SK-N-SH (cell line): ENCODE measurements at regions not wholly inside any gene's neighbourhood (a gene's known extent, or its start where the extent isn't known, plus 50 kb on each side); places are given as distances from the start of the nearest gene placed in this dataset.
A peak's percentile ranks its signal among the peaks of the same experiment; 100 is the strongest.

ENCODE experiments used
- CTCF ChIA-PET: fragments of 300-600, 350-600 bp; formaldehyde crosslinking; extraction: SDS; loops from one replicate; lab custom pipeline; 2021; lab: Yijun Ruan, JAX
- POLR2A ChIA-PET: fragments of 350-600 bp; sonication (Branson Sonifier 250); formaldehyde crosslinking; extraction: SDS; loops from one replicate; lab custom pipeline; 2020; ENCODE audit warnings: antibody characterized with exemption, inconsistent platforms; lab: Yijun Ruan, JAX
- DNase-seq: peaks from one replicate; pipeline ENCODE4 v3.0.0; 2012
- H2AFZ ChIP-seq: fragments of 200-600 bp; sonication (generic); 2 replicates; pipeline ENCODE4 v1.8.1; 2016; ENCODE audit warnings: antibody characterized with exemption, mild to moderate bottlenecking, low read depth
- H3F3A ChIP-seq: fragments of 200-600 bp; sonication (generic); replicated peaks from 2 replicates; pipeline ENCODE3; 2016; ENCODE audit warnings: antibody characterized with exemption, mild to moderate bottlenecking; ENCODE audit not compliant: insufficient read depth
- H3K27ac ChIP-seq, 2 experiments: fragments of 200-500 bp in 1 of 2; fragments of 200-600 bp in 1 of 2; sonication (Bioruptor generic) in 1 of 2; sonication (generic), shearing (Covaris generic) in 1 of 2; 2 replicates each; pipeline versions ENCODE4 v1.5.1 to v1.6.1; 2014 to 2016; ENCODE audit warnings: low read depth in 2 of 2, inconsistent platforms in 1 of 2, low read length in 1 of 2, mild to moderate bottlenecking in 1 of 2, mixed read lengths in 1 of 2
- H3K27me3 ChIP-seq: fragments of 200-600 bp; sonication (generic), shearing (Covaris generic); 2 replicates; pipeline ENCODE4 v1.6.1; 2016; ENCODE audit warnings: mixed run types; ENCODE audit not compliant: insufficient read depth
- H3K36me3 ChIP-seq, 2 experiments: fragments of 200-500 bp in 1 of 2; fragments of 200-600 bp in 1 of 2; sonication (Bioruptor generic) in 1 of 2; sonication (generic) in 1 of 2; replicated peaks in 1 of 2; 2 replicates each; pipeline versions ENCODE3 to v1.5.1; 2014 to 2016; ENCODE audit warnings: low read length in 1 of 2, mild to moderate bottlenecking in 1 of 2; ENCODE audit not compliant: insufficient read depth in 2 of 2, control insufficient read depth in 1 of 2
- H3K4me1 ChIP-seq, 2 experiments: fragments of 200-500 bp in 1 of 2; fragments of 200-600 bp in 1 of 2; sonication (Bioruptor generic) in 1 of 2; sonication (generic), shearing (Covaris generic) in 1 of 2; 2 replicates each; pipeline versions ENCODE4 v1.5.1 to v1.6.1; 2014 to 2016; ENCODE audit warnings: low read depth in 1 of 2, low read length in 1 of 2, mixed run types in 1 of 2; ENCODE audit not compliant: insufficient read depth in 2 of 2, control insufficient read depth in 1 of 2
- H3K4me2 ChIP-seq: fragments of 200-600 bp; sonication (generic), shearing (Covaris generic); 2 replicates; pipeline ENCODE4 v1.6.1; 2017; ENCODE audit warnings: mixed run types
- H3K4me3 ChIP-seq, 2 experiments: fragments of 200-500 bp in 1 of 2; fragments of 200-600 bp in 1 of 2; sonication (Bioruptor generic) in 1 of 2; sonication (generic), shearing (Covaris generic) in 1 of 2; 2 replicates each; pipeline versions ENCODE4 v1.5.1 to v1.8.1; 2014 to 2016; ENCODE audit warnings: low read depth in 2 of 2, inconsistent platforms in 1 of 2, low read length in 1 of 2, mild to moderate bottlenecking in 1 of 2, mixed read lengths in 1 of 2, moderate library complexity in 1 of 2
- H3K79me2 ChIP-seq: fragments of 200-600 bp; sonication (generic); 2 replicates; pipeline ENCODE4 v1.8.1; 2017; ENCODE audit warnings: mild to moderate bottlenecking; ENCODE audit not compliant: insufficient read depth
- H3K9ac ChIP-seq: fragments of 200-600 bp; sonication (generic); 2 replicates; pipeline ENCODE4 v1.6.1; 2017; ENCODE audit warnings: mixed run types
- H3K9me2 ChIP-seq: fragments of 200-600 bp; sonication (generic); 2 replicates; pipeline ENCODE4 v1.6.1; 2017; ENCODE audit warnings: mixed run types
- H3K9me3 ChIP-seq: fragments of 200-600 bp; sonication (generic); 2 replicates; pipeline ENCODE4 v1.6.1; 2017; ENCODE audit warnings: mixed run types, mild to moderate bottlenecking, moderate library complexity
- H4K20me1 ChIP-seq: fragments of 200-600 bp; sonication (generic); 2 replicates; pipeline ENCODE4 v1.6.1; 2017; ENCODE audit warnings: mild to moderate bottlenecking, mixed run types; ENCODE audit not compliant: insufficient read depth
- ELF1 ChIP-seq: IDR thresholded peaks from 2 replicates; pipeline ENCODE4 v1.4.0; 2012
- EZH2phosphoT487 ChIP-seq: fragments of 200-600 bp; sonication (generic); IDR thresholded peaks from 2 replicates; pipeline ENCODE4 v1.6.1; 2017; ENCODE audit warnings: low read depth, mixed run types, mild to moderate bottlenecking, antibody characterized with exemption, moderate library complexity, borderline replicate concordance
- FOSL2 ChIP-seq: IDR thresholded peaks from 2 replicates; pipeline ENCODE4 v1.4.0; 2012; ENCODE audit warnings: low read depth, mild to moderate bottlenecking, moderate library complexity, borderline replicate concordance
- FOXJ3 ChIP-seq: sonication (generic); formaldehyde crosslinking; IDR thresholded peaks from 2 replicates; pipeline ENCODE4 v1.5.1; 2020; ENCODE audit warnings: mild to moderate bottlenecking, missing genetic modification reagents
- JUND ChIP-seq: IDR thresholded peaks from 2 replicates; pipeline ENCODE4 v1.4.0; 2012
- MAX ChIP-seq: IDR thresholded peaks from 2 replicates; pipeline ENCODE4 v1.4.0; 2012; ENCODE audit warnings: low read depth
- MEF2A ChIP-seq: IDR thresholded peaks from 2 replicates; pipeline ENCODE4 v1.4.0; 2012; ENCODE audit warnings: low read depth, borderline replicate concordance
- NFIC ChIP-seq: IDR thresholded peaks from 2 replicates; pipeline ENCODE4 v1.4.0; 2012; ENCODE audit warnings: borderline replicate concordance
- NRF1 ChIP-seq: IDR thresholded peaks from 2 replicates; pipeline ENCODE4 v1.6.1; 2012; ENCODE audit warnings: low read depth, mild to moderate bottlenecking, low read length
- PBX3 ChIP-seq: IDR thresholded peaks from 2 replicates; pipeline ENCODE4; 2012
- POLR2AphosphoS5 ChIP-seq: IDR thresholded peaks from 2 replicates; pipeline ENCODE4 v1.6.1; 2012; ENCODE audit warnings: low read depth, low read length
- RAD21 ChIP-seq: IDR thresholded peaks from 2 replicates; pipeline ENCODE4 v1.6.1; 2012; ENCODE audit warnings: mild to moderate bottlenecking, low read length
- RCOR1 ChIP-seq: fragments of 150-350 bp; IDR thresholded peaks from 2 replicates; pipeline ENCODE4 v1.6.1; 2017; ENCODE audit warnings: antibody characterized with exemption, low read length
- REST ChIP-seq: IDR thresholded peaks from 2 replicates; pipeline ENCODE4 v1.6.1; 2012; ENCODE audit warnings: mild to moderate bottlenecking, low read depth, low read length, moderate library complexity
- RXRA ChIP-seq: IDR thresholded peaks from 2 replicates; pipeline ENCODE4 v1.4.0; 2012; ENCODE audit warnings: low read depth, mild to moderate bottlenecking, borderline replicate concordance
- SIN3A ChIP-seq: IDR thresholded peaks from 2 replicates; pipeline ENCODE4 v1.6.1; 2012; ENCODE audit warnings: low read depth, mild to moderate bottlenecking, low read length, moderate library complexity, borderline replicate concordance
- SMC3 ChIP-seq: IDR thresholded peaks from 2 replicates; pipeline ENCODE4 v1.6.1; 2012; ENCODE audit warnings: low read depth, low read length, improper control_type of control experiment
- TCF12 ChIP-seq: IDR thresholded peaks from 2 replicates; pipeline ENCODE4 v1.4.0; 2012
- USF2 ChIP-seq: fragments of 150-350 bp; IDR thresholded peaks from 2 replicates; pipeline ENCODE4 v1.6.1; 2017; ENCODE audit warnings: antibody characterized with exemption, low read length, low read depth, borderline replicate concordance
- YY1 ChIP-seq: IDR thresholded peaks from 2 replicates; pipeline ENCODE4 v1.4.0; 2012; ENCODE audit warnings: low read depth, mild to moderate bottlenecking
- WGBS: methylation state at CpG from one replicate; pipeline ENCODE4 v1.1.6; 2017; ENCODE audit warnings: low lambda C conversion rate; 5-methylcytosine and 5-hydroxymethylcytosine counted together

- TF ChIP-seq JUND: 0 out of 2 replicates have a peak, but pooled peaks have one; percentile 27
- no peak for TF ChIP-seq NRF1
- peak; percentile 23; the same call in 1 of the 2 replicates for TF ChIP-seq YY1
- TF ChIP-seq RAD21: no peak
- TF ChIP-seq USF2: no peak
- no peak for TF ChIP-seq SMC3
- no peak for TF ChIP-seq REST
- no peak for TF ChIP-seq EZH2phosphoT487
- no peak for TF ChIP-seq ELF1
- no peak; the same call in 1 of the 2 replicates for TF ChIP-seq POLR2AphosphoS5
- no peak for TF ChIP-seq FOSL2
- TF ChIP-seq RCOR1: no peak
- TF ChIP-seq MEF2A: no peak
- TF ChIP-seq RXRA: no peak
- TF ChIP-seq NFIC: peak; percentile 56
Measured at GRCh38 chr7:80362010-80362618, 149.8 kb downstream of the GNAT3 start (continued).

- Histone ChIP-seq H3K27ac (no peak overlapping the region), H3K36me3 (no peaks in the 10 kb centered on the region), H3K9me3 (peaks cover 5% of the 10 kb centered on the region), H3K79me2 (no peaks in the 10 kb centered on the region), H2AFZ (no peak overlapping the region), H3K9ac (no peak overlapping the region), H3K27me3 (no peaks in the 10 kb centered on the region), H3F3A (no peaks in the 10 kb centered on the region), H3K4me1 (peaks cover 0 to 10% of the 10 kb centered on the region in 2 experiments; a peak in 1 of 4 replicates), H3K4me2 (no peak overlapping the region), H3K9me2 (no peaks in the 10 kb centered on the region), H4K20me1 (no peaks in the 10 kb centered on the region), H3K4me3 (no peak overlapping the region)
- POLR2A ChIA-PET: no interaction called here
- no peak for DNase-seq
- CTCF ChIA-PET: interaction anchor here (1.1 kb wide), 1 partner anchor 225 kb away, joined by 4 read pairs; the partner anchor contains the start of gene GNAI1
- 87% methylated on average over 2 of the region's 2 CpGs for WGBS
- TF ChIP-seq NRF1 (no peak), MAX (no peak), NFIC (no peak), TCF12 (no peak), FOSL2 (no peak), SIN3A (no peak), FOXJ3 (CRISPR knock-in tag) (no peak), PBX3 (no peak), REST (no peak), POLR2AphosphoS5 (no peak)
Measured at GRCh38 chr7:80359476-80359875, 152.4 kb downstream of the GNAT3 start.
